Activated naive CD4-positive, alpha-beta T cell treated with anti-CD3 and anti-CD28 coated beads for 36 hours (primary cell): ENCODE measurements at regions not wholly inside any gene's neighbourhood (a gene's known extent, or its start where the extent isn't known, plus 50 kb on each side); places are given as distances from the start of the nearest gene placed in this dataset.
"Not testable (repeated sequence)": the region's sequence is repeated elsewhere in the genome, so short reads cannot be mapped to it uniquely, and the experiment has no call there.

ENCODE experiments used
- CTCF ChIA-PET: fragments of 350-600 bp; sonication (Branson Sonifier 250); formaldehyde crosslinking; loops from one replicate; lab custom pipeline; 2021; ENCODE audit warnings: antibody characterized with exemption; lab: Charles Lee
- DNase-seq: peaks from one replicate; pipeline ENCODE4 v3.0.0-alpha.2; 2020
- H3K27ac Mint-ChIP-seq: one replicate; pipeline ENCODE4 v1.8.0; 2021; ENCODE audit warnings: mild to moderate bottlenecking, mixed read lengths
- H3K27me3 Mint-ChIP-seq: one replicate; pipeline ENCODE4 v1.8.0; 2021; ENCODE audit warnings: low read depth, mixed read lengths
- H3K36me3 Mint-ChIP-seq: one replicate; pipeline ENCODE4 v1.8.0; 2021; ENCODE audit warnings: low read depth, mixed read lengths
- H3K4me1 Mint-ChIP-seq: one replicate; pipeline ENCODE4 v1.8.0; 2021; ENCODE audit warnings: low read depth, mixed read lengths
- H3K4me3 Mint-ChIP-seq: one replicate; pipeline ENCODE4 v1.8.0; 2021; ENCODE audit warnings: mild to moderate bottlenecking, moderate library complexity, mixed read lengths
- H3K9me3 Mint-ChIP-seq: one replicate; pipeline ENCODE4 v1.8.0; 2021; ENCODE audit warnings: mixed read lengths
- intact Hi-C: fragments of 100-400 bp; cut with micrococcal nuclease; formaldehyde crosslinking; loops from one replicate; pipeline ENCODE4 v1.15.1; 2023

DNA sequence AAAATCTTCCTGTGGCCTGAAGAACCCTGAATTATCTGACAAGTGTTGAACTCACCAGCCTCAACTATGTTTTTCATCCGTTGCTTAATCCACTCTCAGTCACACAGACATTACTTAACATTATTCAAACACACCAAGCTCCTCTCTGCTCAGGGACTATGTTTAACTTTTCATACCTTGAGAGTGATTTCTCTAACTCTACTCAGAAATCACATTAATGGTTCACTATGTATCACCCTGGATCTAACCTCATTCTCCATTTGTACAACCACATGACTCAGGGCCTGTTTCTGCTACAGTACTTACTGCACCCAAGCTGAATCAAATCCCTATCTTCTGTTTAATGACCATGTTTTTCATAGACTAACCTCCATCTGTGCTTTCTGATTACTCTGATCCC, 553.7 kb upstream of the PRR20A start:
- no peak for DNase-seq
- no peaks in the 10 kb centered on the region for H3K4me1 Mint-ChIP-seq
- H3K27me3 Mint-ChIP-seq: no peaks in the 10 kb centered on the region
- H3K4me3 Mint-ChIP-seq: no peak overlapping the region
- H3K27ac Mint-ChIP-seq: no peak overlapping the region
- H3K9me3 Mint-ChIP-seq: peaks cover 10% of the 10 kb centered on the region
- H3K36me3 Mint-ChIP-seq: no peaks in the 10 kb centered on the region
- intact Hi-C loops: no loop called here
- CTCF ChIA-PET: no interaction called here

- H3K4me1 Mint-ChIP-seq: no peaks in the 10 kb centered on the region
- H3K4me3 Mint-ChIP-seq: no peak overlapping the region
- intact Hi-C loops: no loop called here
- peaks cover 5% of the 10 kb centered on the region for H3K9me3 Mint-ChIP-seq
- no peaks in the 10 kb centered on the region for H3K27me3 Mint-ChIP-seq
- CTCF ChIA-PET: no interaction called here
- no peak for DNase-seq
- no peak overlapping the region for H3K27ac Mint-ChIP-seq
- H3K36me3 Mint-ChIP-seq: no peaks in the 10 kb centered on the region
These were observed 525.1 kb upstream of the PRR20A start for GRCh38 chr13:56615572-56615971.

DNA sequence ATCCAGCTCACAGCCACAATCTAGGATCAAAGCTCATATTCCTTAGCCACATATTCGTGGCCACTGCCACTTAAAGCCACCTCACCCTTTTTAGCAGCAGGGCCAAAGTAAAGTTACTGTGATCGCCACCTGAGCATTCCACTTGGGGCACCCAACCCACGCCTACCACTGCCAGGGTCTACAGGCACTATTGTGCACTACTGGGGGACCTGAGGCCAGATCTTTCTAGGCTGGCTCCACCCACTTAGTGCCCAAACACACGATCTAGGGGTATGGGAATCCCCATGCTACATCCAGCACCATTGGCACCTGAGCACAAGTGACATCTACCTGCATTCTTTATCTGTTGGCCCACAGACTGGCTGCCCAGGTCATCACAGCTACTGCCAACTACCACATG, 517.9 kb upstream of the PRR20A start:
- Mint-ChIP-seq H3K9me3 (peaks cover 17% of the 10 kb centered on the region), H3K36me3 (no peaks in the 10 kb centered on the region), H3K4me1 (no peaks in the 10 kb centered on the region), H3K27ac (no peak overlapping the region), H3K27me3 (no peaks in the 10 kb centered on the region), H3K4me3 (no peak overlapping the region)
- intact Hi-C loops: no loop called here
- CTCF ChIA-PET: no interaction called here
- no peak for DNase-seq

DNA sequence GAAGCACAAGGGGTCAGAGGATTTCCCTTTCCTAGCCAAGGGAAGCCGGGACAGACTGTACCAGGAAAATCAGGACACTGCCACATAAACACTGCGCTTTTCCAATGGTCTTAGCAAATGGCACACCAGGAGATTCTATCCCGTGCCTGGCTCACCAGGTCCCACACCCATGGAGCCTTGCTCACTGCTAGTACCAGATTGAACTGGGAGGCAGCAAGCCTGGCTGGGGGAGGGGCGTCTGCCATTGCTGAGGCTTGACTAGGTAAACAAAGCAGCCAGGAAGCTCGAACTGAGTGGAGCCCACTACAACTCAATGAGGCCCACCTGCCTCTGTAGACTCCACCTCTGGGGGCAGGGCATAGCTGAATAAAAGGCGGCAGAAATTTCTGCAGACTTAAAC, 511.8 kb upstream of the PRR20A start:
- H3K36me3 Mint-ChIP-seq, H3K27ac Mint-ChIP-seq, CTCF ChIA-PET, DNase-seq, H3K4me3 Mint-ChIP-seq, H3K27me3 Mint-ChIP-seq, H3K4me1 Mint-ChIP-seq, intact Hi-C loops: not testable (repeated sequence)
- H3K9me3 Mint-ChIP-seq: peaks cover 31% of the 10 kb centered on the region

DNA sequence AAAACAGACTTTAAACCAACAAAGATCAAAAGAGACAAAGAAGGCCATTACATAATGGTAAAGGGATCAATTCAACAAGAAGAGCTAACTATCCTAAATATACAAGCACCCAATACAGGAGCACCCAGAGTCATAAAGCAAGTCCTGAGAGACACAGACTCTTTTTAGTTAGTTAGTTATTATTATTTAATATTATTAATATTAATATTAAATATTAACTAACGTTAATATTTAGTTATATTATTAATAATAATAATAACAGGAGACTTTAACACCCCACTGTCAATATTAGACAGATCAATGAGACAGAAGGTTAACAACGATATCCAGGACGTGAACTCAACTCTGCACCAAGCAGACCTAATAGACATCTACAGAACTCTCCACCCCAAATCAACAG, 509.7 kb upstream of the PRR20A start:
- DNase-seq, CTCF ChIA-PET, H3K4me1 Mint-ChIP-seq, H3K27me3 Mint-ChIP-seq, H3K36me3 Mint-ChIP-seq, intact Hi-C loops, H3K4me3 Mint-ChIP-seq, H3K27ac Mint-ChIP-seq: not testable (repeated sequence)
- peaks cover 33% of the 10 kb centered on the region for H3K9me3 Mint-ChIP-seq

DNA sequence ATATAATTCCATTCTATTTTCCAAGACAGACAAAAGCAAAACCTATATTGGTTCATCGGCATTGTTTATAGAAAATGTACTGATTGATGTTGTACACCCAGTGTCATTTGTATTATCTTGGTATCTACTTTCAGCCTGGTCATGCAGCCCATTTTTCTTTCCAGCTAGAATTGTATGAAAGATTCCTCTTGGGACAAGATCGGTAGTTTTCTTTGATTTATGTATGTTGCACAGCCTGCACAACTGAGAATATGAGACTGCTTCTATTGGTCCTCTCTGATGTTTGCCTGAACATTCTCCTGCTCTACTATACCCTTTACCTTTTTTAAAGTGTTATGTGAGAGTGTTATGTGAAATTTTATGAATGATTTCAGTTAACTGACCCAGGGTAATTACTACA, 487.7 kb upstream of the PRR20A start:
- Mint-ChIP-seq H3K9me3 (peaks cover 8% of the 10 kb centered on the region), H3K27me3 (no peaks in the 10 kb centered on the region), H3K4me1 (no peaks in the 10 kb centered on the region), H3K36me3 (no peaks in the 10 kb centered on the region), H3K27ac (no peak overlapping the region), H3K4me3 (no peak overlapping the region)
- intact Hi-C loops: no loop called here
- CTCF ChIA-PET: no interaction called here
- DNase-seq: no peak

- no peak overlapping the region for H3K27ac Mint-ChIP-seq
These were observed 481.7 kb upstream of the PRR20A start for GRCh38 chr13:56659041-56659471.

DNA sequence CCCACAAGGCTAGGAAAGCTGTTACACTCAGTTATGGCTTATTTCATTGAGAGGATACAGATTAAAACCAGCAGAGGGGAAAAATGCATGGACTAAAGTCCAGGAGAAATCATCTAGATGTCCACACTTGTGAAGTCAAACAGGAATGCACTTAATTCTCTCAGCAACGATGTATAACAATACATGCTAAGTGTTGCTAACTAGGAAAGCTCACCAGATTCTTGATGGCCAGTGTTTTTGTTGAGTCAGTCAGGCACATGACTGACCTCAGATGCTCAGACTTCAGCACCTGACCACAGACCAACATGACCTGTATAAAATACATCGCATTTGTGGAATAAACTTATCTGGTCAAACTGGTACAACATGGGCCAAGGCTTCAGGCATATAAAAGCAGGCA, 470.2 kb upstream of the PRR20A start:
- Mint-ChIP-seq H3K27me3 (no peaks in the 10 kb centered on the region), H3K9me3 (peaks cover 3% of the 10 kb centered on the region), H3K4me1 (no peaks in the 10 kb centered on the region), H3K36me3 (no peaks in the 10 kb centered on the region), H3K4me3 (no peak overlapping the region), H3K27ac (no peak overlapping the region)
- CTCF ChIA-PET: interaction anchor here (0.5 kb wide), 1 partner anchor 234 kb away, joined by 3 read pairs; no protein-coding TSS in a partner anchor
- intact Hi-C loops: no loop called here
- DNase-seq: no peak

More at GRCh38 chr13:56659041-56659471, 481.7 kb upstream of the PRR20A start:
- intact Hi-C loops: no loop called here
- DNase-seq: no peak
- no peaks in the 10 kb centered on the region for H3K4me1 Mint-ChIP-seq
- H3K4me3 Mint-ChIP-seq: no peak overlapping the region
- peaks cover 7% of the 10 kb centered on the region for H3K9me3 Mint-ChIP-seq
- H3K36me3 Mint-ChIP-seq: no peaks in the 10 kb centered on the region
- CTCF ChIA-PET: no interaction called here
- no peaks in the 10 kb centered on the region for H3K27me3 Mint-ChIP-seq

DNA sequence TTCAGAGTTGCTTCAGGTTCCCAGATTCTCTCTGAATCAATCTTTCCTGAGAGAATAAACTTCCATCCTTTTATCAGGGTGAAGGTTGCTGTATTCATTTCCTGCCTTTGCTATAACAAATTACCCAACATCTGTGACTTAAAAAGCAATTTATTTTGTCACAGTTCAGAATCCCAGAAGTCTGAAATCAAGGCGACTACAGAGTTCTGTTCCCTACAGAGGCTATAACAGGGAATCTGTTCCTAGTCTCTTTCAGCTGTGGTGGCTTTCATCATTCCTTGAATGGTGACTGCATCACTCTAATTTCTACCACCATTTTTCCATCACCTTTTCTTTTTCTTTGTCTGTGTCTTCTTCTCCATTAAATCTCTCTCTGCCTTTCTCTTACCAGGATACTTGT, 459.3 kb upstream of the PRR20A start:
- Mint-ChIP-seq H3K9me3 (peaks cover 13% of the 10 kb centered on the region), H3K27me3 (no peaks in the 10 kb centered on the region), H3K4me3 (no peak overlapping the region), H3K27ac (no peak overlapping the region), H3K4me1 (no peaks in the 10 kb centered on the region), H3K36me3 (no peaks in the 10 kb centered on the region)
- CTCF ChIA-PET: no interaction called here
- intact Hi-C loops: no loop called here
- no peak for DNase-seq

DNA sequence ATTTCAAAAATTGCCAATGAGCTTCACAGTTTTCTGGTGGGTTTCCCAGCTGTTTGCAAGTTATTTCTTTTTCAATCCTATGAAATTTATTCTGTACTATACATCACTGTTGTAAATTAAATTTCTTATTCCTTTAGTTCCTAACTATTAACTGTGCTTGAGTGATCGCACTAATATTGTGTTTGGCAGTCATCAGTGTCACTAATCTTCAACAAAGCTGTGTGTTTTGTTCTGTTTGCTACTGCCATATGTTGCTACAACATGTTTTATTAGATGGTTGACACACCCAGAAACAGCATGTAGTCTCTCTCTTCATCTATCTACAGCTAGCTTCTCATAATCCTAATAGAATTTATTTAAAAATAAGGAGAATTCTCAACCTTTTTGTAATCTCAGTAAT, 453.6 kb upstream of the PRR20A start:
- H3K4me1 Mint-ChIP-seq: no peaks in the 10 kb centered on the region
- H3K27me3 Mint-ChIP-seq: no peaks in the 10 kb centered on the region
- no peaks in the 10 kb centered on the region for H3K36me3 Mint-ChIP-seq
- H3K4me3 Mint-ChIP-seq: no peak overlapping the region
- intact Hi-C loops: no loop called here
- H3K9me3 Mint-ChIP-seq: peaks cover 8% of the 10 kb centered on the region
- DNase-seq: no peak
- CTCF ChIA-PET: no interaction called here
- H3K27ac Mint-ChIP-seq: no peak overlapping the region

GRCh38 chr13:56697011-56697410, 443.7 kb upstream of the PRR20A start:
- Mint-ChIP-seq H3K4me1 (no peaks in the 10 kb centered on the region), H3K27ac (no peak overlapping the region), H3K27me3 (no peaks in the 10 kb centered on the region), H3K9me3 (peaks cover 6% of the 10 kb centered on the region), H3K36me3 (no peaks in the 10 kb centered on the region), H3K4me3 (no peak overlapping the region)
- DNase-seq: no peak
- intact Hi-C loops: no loop called here
- CTCF ChIA-PET: no interaction called here

DNA sequence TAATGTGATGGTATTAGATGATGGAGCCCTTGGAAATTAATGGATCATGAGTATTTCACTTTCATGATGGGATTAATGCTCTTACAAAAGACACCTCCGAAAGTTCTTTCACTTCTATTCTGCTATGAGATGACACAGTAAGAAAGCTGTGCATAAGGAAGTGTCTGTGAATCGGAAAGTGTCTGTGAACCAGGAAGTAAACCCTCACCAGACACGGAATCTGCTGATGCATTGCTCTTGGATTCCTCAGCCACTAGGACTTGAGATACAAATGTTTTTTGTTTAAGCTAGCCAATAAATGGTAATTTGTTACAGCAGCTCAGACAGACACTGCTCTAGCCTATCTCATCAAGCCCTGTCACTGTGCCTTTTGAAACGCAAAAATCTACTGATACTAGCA, 440.4 kb upstream of the PRR20A start:
- Mint-ChIP-seq H3K36me3 (no peaks in the 10 kb centered on the region), H3K4me1 (no peaks in the 10 kb centered on the region), H3K4me3 (no peak overlapping the region), H3K9me3 (peaks cover 4% of the 10 kb centered on the region), H3K27me3 (no peaks in the 10 kb centered on the region), H3K27ac (no peak overlapping the region)
- CTCF ChIA-PET: no interaction called here
- intact Hi-C loops: no loop called here
- no peak for DNase-seq

DNA sequence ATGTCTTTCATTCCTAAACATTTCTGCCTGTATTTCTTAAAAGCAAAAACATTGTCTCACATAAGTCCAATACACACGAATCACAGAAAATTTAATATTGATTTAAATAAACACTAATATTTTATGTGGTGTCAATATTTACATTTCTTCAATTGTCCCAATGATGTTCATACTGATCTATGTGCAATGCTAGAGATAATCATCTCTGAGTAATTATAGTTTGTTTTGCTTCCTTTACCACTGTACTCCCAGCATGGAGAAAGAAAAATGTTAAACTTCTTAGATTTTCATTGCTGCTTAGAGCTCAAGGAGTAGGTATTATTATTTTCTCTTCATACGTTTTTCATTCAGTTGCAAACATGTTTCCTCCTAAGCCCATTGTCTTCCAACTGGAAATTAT, 434.2 kb upstream of the PRR20A start:
- H3K4me3 Mint-ChIP-seq: no peak overlapping the region

DNA sequence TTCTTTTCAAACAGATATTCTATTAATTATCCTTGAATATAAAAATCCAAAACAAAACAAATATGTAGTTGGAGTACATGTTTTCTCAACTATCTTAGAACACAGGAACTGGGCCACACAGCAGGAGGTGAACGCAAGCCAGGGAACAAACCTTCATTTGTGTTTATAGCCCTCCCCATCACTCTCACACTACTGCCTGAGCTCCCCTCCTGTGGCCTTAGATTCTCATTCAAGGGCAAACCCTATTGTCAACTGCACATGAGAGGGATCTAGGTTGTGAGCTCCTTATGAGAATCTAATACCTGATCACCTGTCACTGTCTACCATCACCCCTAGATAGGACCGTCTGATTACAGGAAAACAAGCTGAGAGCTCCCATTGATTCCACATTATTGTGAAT, 427.1 kb upstream of the PRR20A start:
- peaks cover 3% of the 10 kb centered on the region for H3K9me3 Mint-ChIP-seq
- CTCF ChIA-PET: interaction anchor here (0.9 kb wide), 1 partner anchor 18 kb away, joined by 3 read pairs; no protein-coding TSS in a partner anchor
- no peaks in the 10 kb centered on the region for H3K4me1 Mint-ChIP-seq
- no peak overlapping the region for H3K4me3 Mint-ChIP-seq
- H3K27me3 Mint-ChIP-seq: no peaks in the 10 kb centered on the region
- no peak for DNase-seq
- no peaks in the 10 kb centered on the region for H3K36me3 Mint-ChIP-seq
- intact Hi-C loops: no loop called here
- no peak overlapping the region for H3K27ac Mint-ChIP-seq

More for the DNA sequence above, 434.2 kb upstream of the PRR20A start:
- Mint-ChIP-seq H3K4me1 (no peaks in the 10 kb centered on the region), H3K9me3 (peaks cover 5% of the 10 kb centered on the region), H3K36me3 (no peaks in the 10 kb centered on the region), H3K27me3 (no peaks in the 10 kb centered on the region), H3K27ac (no peak overlapping the region)
- DNase-seq: no peak
- intact Hi-C loops: no loop called here
- CTCF ChIA-PET: no interaction called here
